ENCODE measurements at regions not wholly inside any gene's neighbourhood (a gene's known extent, or its start where the extent isn't known, plus 50 kb on each side); places are given as distances from the start of the nearest gene placed in this dataset.

DNA sequence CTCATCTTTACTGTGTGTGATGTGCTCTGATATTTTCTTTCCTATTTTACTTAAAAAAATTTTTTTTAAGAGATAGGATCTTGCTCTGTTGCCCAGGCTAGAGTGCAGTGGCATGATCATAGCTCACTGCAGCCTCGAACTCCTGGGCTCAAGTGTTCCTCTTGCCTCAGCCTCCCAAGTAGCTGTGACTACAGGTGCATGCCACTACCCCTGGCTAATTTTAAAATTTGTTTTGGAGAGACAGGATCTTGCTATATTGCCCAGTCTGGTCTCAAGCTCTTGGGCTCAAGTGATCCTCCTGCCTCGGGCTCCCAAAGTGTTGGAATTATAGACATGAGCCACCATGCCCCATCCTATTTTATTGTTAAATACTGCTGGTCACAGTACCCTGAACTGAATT, 67.4 kb downstream of the FOXD2 start:
- no peak for TF ChIP-seq CTCF (IDR thresholded peaks at IDR 0.05)
- Histone ChIP-seq H3K9me3 (no peaks in the 10 kb centered on the region), H3K27ac (no peak overlapping the region), H3K27me3 (no peaks in the 10 kb centered on the region), H3K4me1 (peaks cover 0 to 5% (median 0%) of the 10 kb centered on the region in 3 donors), H3K36me3 (no peaks in the 10 kb centered on the region), H3K4me3 (no peak overlapping the region)
- ATAC-seq = no peak
- no peak for DNase-seq
- FAIRE-seq = no peak
- intact Hi-C loops (cut with DNase I) = no loop called here
- WGBS, 2 donors = 64 to 69% methylated on average over 2 of the region's 2 CpGs

DNA sequence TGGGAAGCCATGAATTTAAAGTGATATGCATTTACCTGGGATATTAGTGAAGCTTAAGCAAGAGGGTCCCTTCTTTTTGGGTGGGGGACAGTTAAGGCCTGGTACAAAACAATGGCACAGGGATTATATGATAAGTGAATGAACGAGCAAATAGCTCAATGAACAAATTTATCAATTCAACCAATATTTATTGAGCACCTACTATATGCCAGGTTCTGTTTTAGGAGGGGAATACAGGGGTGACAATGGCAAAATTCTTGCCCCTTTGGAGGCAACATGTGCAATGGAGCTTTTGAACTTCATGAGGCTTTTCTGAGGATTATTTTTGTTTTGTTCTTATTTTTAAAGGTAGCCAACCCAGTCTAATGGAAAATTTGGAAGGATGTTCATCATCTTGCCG, 68.2 kb downstream of the FOXD2 start:
- WGBS, 2 donors = 74 to 95% methylated on average over 2 of the region's 2 CpGs
- no peaks in the 10 kb centered on the region for H3K27me3 ChIP-seq
- TF ChIP-seq CTCF (IDR thresholded peaks at IDR 0.05) = no peak

DNA sequence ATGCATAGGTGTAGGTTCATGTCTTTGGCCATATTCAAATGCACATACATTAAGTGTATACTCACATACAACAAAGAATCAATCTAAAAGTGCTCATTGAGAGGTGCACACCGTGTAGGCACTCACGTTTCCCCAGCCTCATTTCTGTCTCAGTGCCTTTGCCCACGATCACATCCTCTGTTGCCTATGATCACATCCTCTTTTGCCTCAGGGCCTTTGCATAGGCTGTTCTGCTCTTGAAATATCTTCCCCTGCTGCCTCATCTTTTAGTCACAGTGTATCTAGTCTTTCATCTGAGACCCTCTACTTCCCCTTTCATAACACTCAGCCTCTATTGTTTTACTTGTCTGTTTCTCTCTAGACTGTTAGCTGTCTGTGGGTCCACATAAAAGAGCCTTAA, 69.3 kb downstream of the FOXD2 start:
- FAIRE-seq (no peak), DNase-seq (no peak), ATAC-seq (no peak)
- Histone ChIP-seq H3K9me3 (no peaks in the 10 kb centered on the region), H3K36me3 (no peaks in the 10 kb centered on the region), H3K4me1 (peaks cover 0 to 5% (median 0%) of the 10 kb centered on the region in 3 donors), H3K27me3 (no peaks in the 10 kb centered on the region), H3K4me3 (no peak overlapping the region), H3K27ac (no peak overlapping the region)
- intact Hi-C loops (cut with DNase I) = no loop called here
- 88 to 93% methylated on average over 3 of the region's 3 CpGs for WGBS, 2 donors
- no peak for TF ChIP-seq CTCF (IDR thresholded peaks at IDR 0.05)

More for the DNA sequence above, 68.2 kb downstream of the FOXD2 start:
- FAIRE-seq (no peak), ATAC-seq (no peak), DNase-seq (no peak)
- no peaks in the 10 kb centered on the region for H3K9me3 ChIP-seq
- no peak overlapping the region for H3K27ac ChIP-seq
- H3K4me3 ChIP-seq = no peak overlapping the region
- no peaks in the 10 kb centered on the region for H3K36me3 ChIP-seq
- peaks cover 0 to 5% (median 0%) of the 10 kb centered on the region in 3 donors for H3K4me1 ChIP-seq
- intact Hi-C loops (cut with DNase I) = no loop called here

DNA sequence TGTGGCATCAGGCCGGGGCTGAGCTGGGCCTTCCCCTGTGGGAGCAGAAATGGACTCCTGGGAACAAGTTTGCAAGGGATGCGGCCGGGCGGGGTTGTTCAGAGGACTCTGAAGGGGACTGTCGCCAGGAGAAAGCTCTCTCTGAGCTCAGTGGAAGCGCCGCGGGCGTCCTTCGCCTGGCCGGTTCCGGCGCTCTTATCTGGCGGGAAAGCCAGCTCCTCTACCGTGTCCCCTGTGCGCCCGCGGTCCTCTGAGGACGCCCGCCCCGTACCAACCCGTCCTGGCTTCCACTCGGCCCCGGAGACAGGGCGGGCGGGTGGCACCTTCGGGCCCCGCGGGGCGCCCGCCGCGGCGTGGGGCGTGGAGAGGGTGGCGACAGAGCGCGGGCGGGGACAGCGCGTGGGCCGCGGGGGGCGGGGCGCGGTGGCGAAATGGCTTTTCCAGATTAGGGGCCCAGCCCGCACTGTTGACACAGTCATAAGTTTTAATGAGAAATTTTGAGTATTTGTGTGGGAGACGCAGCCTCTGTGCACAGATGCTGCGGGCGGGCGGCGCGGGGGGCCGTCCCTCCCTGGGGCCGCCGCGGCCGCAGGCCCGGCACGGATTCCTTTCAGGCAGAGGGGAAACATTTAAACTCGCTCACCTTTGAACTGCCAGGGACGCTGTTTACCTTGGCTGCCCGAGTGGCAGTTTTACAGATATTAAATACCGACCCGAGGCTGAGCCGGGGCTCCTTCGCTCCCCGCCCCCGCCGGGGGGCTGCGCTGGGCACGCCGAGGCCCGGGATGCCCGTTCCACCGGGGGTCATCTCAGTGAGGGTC, 70.2 kb downstream of the FOXD2 start:
- H3K27ac ChIP-seq = no peak overlapping the region
- FAIRE-seq (no peak), ATAC-seq (peak; percentile 66 to 84 (median 74)), DNase-seq (peak; percentile 8 to 75 (median 34))
- H3K4me1 ChIP-seq = peaks cover 0 to 5% (median 0%) of the 10 kb centered on the region in 3 donors
- no peaks in the 10 kb centered on the region for H3K36me3 ChIP-seq
- H3K4me3 ChIP-seq = peak overlapping the region; percentile 31 to 59 (median 41)
- 2% methylated on average over 73 to 77 of the region's 77 CpGs for WGBS, 2 donors
- H3K9me3 ChIP-seq = no peaks in the 10 kb centered on the region
- intact Hi-C loops (cut with DNase I) = no loop called here
- H3K27me3 ChIP-seq = no peaks in the 10 kb centered on the region
- TF ChIP-seq CTCF (IDR thresholded peaks at IDR 0.05) = no peak

Data from pancreas (tissue), 10 donors.